ENCODE measurements at regions not wholly inside any gene's neighbourhood (a gene's known extent, or its start where the extent isn't known, plus 50 kb on each side); places are given as distances from the start of the nearest gene placed in this dataset.

- TF ChIP-seq CTCF (IDR thresholded peaks at IDR 0.05; ENCODE audit: low read depth, low read length) = no peak
- TF ChIP-seq EZH2phosphoT487 (IDR thresholded peaks at IDR 0.05; ENCODE audit: low read depth) = no peak
Measured at GRCh38 chr15:95152741-95153140, 921.4 kb downstream of the MCTP2 start.

Data from OCI-LY3 (cell line).